PC-9 (cell line): ENCODE measurements at regions not wholly inside any gene's neighbourhood (a gene's known extent, or its start where the extent isn't known, plus 50 kb on each side); places are given as distances from the start of the nearest gene placed in this dataset.

Experiments
- BruUV-seq: library from RNA; stranded (reverse); fragments of 400-500 nt; replicated peaks from 2 replicates; lab custom pipeline; 2021; lab: Mats Ljungman, UMichigan
- CTCF ChIA-PET: fragments of 300-600 bp; sonication (Branson Sonifier 250); formaldehyde crosslinking; loops from one replicate; lab custom pipeline; 2022; ENCODE audit warnings: antibody characterized with exemption; lab: Charles Lee
- POLR2A ChIA-PET: fragments of 300-600 bp; sonication (Branson Sonifier 250); formaldehyde crosslinking; loops from one replicate; lab custom pipeline; 2022; ENCODE audit warnings: antibody characterized with exemption; ENCODE audit not compliant: unreplicated experiment; lab: Charles Lee
- DNase-seq, 2 experiments: peaks; one replicate each; pipeline versions ENCODE4 v3.0.0 to v3.0.0-alpha.2; 2015 to 2022; ENCODE audit warnings: mixed read lengths in 1 of 2
- H2AFZ ChIP-seq: fragments of 200-600 bp; sonication (generic); 2 replicates; pipeline ENCODE4 v1.8.1; 2017; ENCODE audit warnings: antibody characterized with exemption
- H3F3A ChIP-seq: fragments of 200-600 bp; sonication (generic); 2 replicates; pipeline ENCODE4 v1.8.1; 2017; ENCODE audit warnings: antibody characterized with exemption, mild to moderate bottlenecking, low read depth; ENCODE audit not compliant: insufficient read depth
- H3K27ac ChIP-seq: fragments of 200-600 bp; sonication (generic); 2 replicates; pipeline ENCODE4 v1.6.1; 2016; ENCODE audit warnings: mixed run types
- H3K27me3 ChIP-seq: fragments of 200-600 bp; sonication (generic); 2 replicates; pipeline ENCODE4 v1.6.1; 2016; ENCODE audit warnings: low read depth, mixed run types; ENCODE audit not compliant: insufficient read depth
- H3K36me3 ChIP-seq: fragments of 200-600 bp; sonication (generic); 2 replicates; pipeline ENCODE4 v1.6.1; 2016; ENCODE audit warnings: low read depth, mixed run types
- H3K4me1 ChIP-seq: fragments of 200-600 bp; sonication (generic); replicated peaks from 2 replicates; pipeline ENCODE4 v1.6.1; 2016; ENCODE audit warnings: mixed run types; ENCODE audit not compliant: insufficient read depth
- H3K4me2 ChIP-seq: fragments of 200-600 bp; sonication (generic); 2 replicates; pipeline ENCODE4 v1.6.1; 2017; ENCODE audit warnings: mixed run types
- H3K4me3 ChIP-seq: fragments of 200-600 bp; sonication (generic); 2 replicates; pipeline ENCODE4 v1.6.1; 2016; ENCODE audit warnings: mixed run types
- H3K79me2 ChIP-seq: fragments of 200-600 bp; sonication (generic); 2 replicates; pipeline ENCODE4 v1.6.1; 2017; ENCODE audit warnings: low read depth, mixed run types
- H3K9me2 ChIP-seq: fragments of 200-600 bp; sonication (generic); 2 replicates; pipeline ENCODE4 v1.8.1; 2017; ENCODE audit warnings: mild to moderate bottlenecking; ENCODE audit not compliant: insufficient read depth
- H3K9me3 ChIP-seq: fragments of 200-600 bp; sonication (generic); 2 replicates; pipeline ENCODE4 v1.8.1; 2016; ENCODE audit warnings: low read depth; ENCODE audit not compliant: insufficient read depth
- H4K20me1 ChIP-seq: fragments of 200-600 bp; sonication (generic); 2 replicates; pipeline ENCODE4 v1.8.1; 2017; ENCODE audit not compliant: insufficient read depth
- CTCF ChIP-seq: fragments of 200-600 bp; sonication (generic); conservative IDR thresholded peaks from 2 replicates; pipeline ENCODE4 v1.6.1; 2017; ENCODE audit warnings: mixed run types, antibody characterized with exemption, mild to moderate bottlenecking, moderate library complexity
- EZH2 ChIP-seq: fragments of 200-600 bp; sonication (generic); IDR thresholded peaks from 2 replicates; pipeline ENCODE4 v1.8.0; 2017; ENCODE audit warnings: antibody characterized with exemption, low read depth
- intact Hi-C: fragments of 100-400 bp; cut with micrococcal nuclease; formaldehyde crosslinking; loops from one replicate; pipeline ENCODE4 v1.10.0; 2022; ENCODE audit not compliant: unreplicated experiment

DNA sequence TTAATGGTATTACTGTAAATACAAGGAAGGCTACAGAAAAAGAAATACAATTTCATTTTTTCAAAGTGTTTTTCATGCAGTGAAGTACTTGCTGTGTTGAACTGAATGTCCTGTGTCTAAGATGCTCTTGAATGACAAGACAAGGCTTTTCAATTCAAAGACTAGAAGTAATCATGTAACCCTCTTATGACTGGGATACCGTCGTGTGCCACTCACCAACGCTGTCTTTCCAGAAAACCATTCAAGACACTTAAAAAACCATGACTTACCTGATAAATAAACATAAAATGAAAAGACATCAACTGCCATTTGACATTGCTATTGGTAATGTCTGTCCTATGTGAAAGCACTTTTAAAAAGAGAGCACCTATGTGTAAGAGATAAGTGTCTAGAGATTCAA lies 183.1 kb upstream of the DPP10 start:
- no peaks in the 10 kb centered on the region for H4K20me1 ChIP-seq
- CTCF ChIA-PET: no interaction called here
- H3K79me2 ChIP-seq: no peaks in the 10 kb centered on the region
- H2AFZ ChIP-seq: no peak overlapping the region
- H3K4me2 ChIP-seq: no peak overlapping the region
- no peak overlapping the region for H3K4me3 ChIP-seq
- no peaks in the 10 kb centered on the region for H3F3A ChIP-seq
- H3K4me1 ChIP-seq: no peaks in the 10 kb centered on the region
- TF ChIP-seq EZH2 (no peak), CTCF (no peak)
- no TSS peak for BruUV-seq
- intact Hi-C loops: no loop called here
- POLR2A ChIA-PET: no interaction called here
- H3K27me3 ChIP-seq: peaks cover 1% of the 10 kb centered on the region; the same call in 1 of the 2 replicates
- no peaks in the 10 kb centered on the region for H3K9me3 ChIP-seq
- no peaks in the 10 kb centered on the region for H3K9me2 ChIP-seq
- H3K27ac ChIP-seq: no peak overlapping the region
- DNase-seq: no peak
- H3K36me3 ChIP-seq: no peaks in the 10 kb centered on the region

DNA sequence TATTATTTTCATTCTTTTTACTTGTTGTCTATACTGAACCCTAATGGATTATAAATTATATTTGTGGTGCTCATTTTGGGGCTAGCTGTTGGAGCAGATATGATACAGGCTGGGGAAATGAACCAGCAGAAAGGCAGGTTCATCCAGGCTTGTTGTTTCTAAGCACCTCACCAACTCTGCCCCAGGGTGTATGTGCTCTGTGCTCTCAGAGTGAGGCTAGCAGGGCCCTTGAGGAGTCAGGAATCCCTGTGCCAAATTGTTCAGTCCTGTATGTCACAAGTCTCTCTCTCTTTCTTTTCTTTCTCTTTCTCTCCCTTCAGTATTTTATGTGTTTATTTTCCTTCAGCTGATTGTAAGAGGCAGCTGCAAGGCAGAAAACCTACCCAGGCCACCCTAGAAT lies 181.1 kb upstream of the DPP10 start:
- H3K27me3 ChIP-seq: peaks cover 5% of the 10 kb centered on the region; the same call in 1 of the 2 replicates
- no peaks in the 10 kb centered on the region for H3K9me3 ChIP-seq
- H3K4me1 ChIP-seq: no peaks in the 10 kb centered on the region
- no peak for DNase-seq
- POLR2A ChIA-PET: no interaction called here
- H3K79me2 ChIP-seq: no peaks in the 10 kb centered on the region
- H2AFZ ChIP-seq: no peak overlapping the region
- no peaks in the 10 kb centered on the region for H3K36me3 ChIP-seq
- no peak overlapping the region for H3K4me2 ChIP-seq
- TF ChIP-seq EZH2: no peak
- no peak for TF ChIP-seq CTCF
- intact Hi-C loops: no loop called here
- H3F3A ChIP-seq: no peaks in the 10 kb centered on the region
- BruUV-seq: no TSS peak
- H3K9me2 ChIP-seq: no peaks in the 10 kb centered on the region
- H4K20me1 ChIP-seq: no peaks in the 10 kb centered on the region
- H3K27ac ChIP-seq: no peak overlapping the region
- H3K4me3 ChIP-seq: no peak overlapping the region
- CTCF ChIA-PET: no interaction called here

GRCh38 chr2:114265261-114265660 lies 177.2 kb upstream of the DPP10 start:
- CTCF ChIA-PET: no interaction called here
- no peaks in the 10 kb centered on the region for H3K36me3 ChIP-seq
- H3K27me3 ChIP-seq: peaks cover 5% of the 10 kb centered on the region; the same call in 1 of the 2 replicates
- H3F3A ChIP-seq: no peaks in the 10 kb centered on the region
- H3K4me3 ChIP-seq: no peak overlapping the region
- H3K4me2 ChIP-seq: no peak overlapping the region
- H3K9me3 ChIP-seq: no peaks in the 10 kb centered on the region
- POLR2A ChIA-PET: no interaction called here
- H3K9me2 ChIP-seq: no peaks in the 10 kb centered on the region
- no peak overlapping the region for H2AFZ ChIP-seq
- H3K4me1 ChIP-seq: no peaks in the 10 kb centered on the region
- no peaks in the 10 kb centered on the region for H3K79me2 ChIP-seq
- intact Hi-C loops: no loop called here
- H4K20me1 ChIP-seq: no peaks in the 10 kb centered on the region
- no peak for DNase-seq
- no TSS peak for BruUV-seq
- TF ChIP-seq CTCF (no peak), EZH2 (no peak)
- no peak overlapping the region for H3K27ac ChIP-seq
